GM12891 (cell line): ENCODE measurements at regions not wholly inside any gene's neighbourhood (a gene's known extent, or its start where the extent isn't known, plus 50 kb on each side); places are given as distances from the start of the nearest gene placed in this dataset.

Experiments
- PAX5 ChIP-seq: IDR thresholded peaks from 2 replicates; pipeline ENCODE4 v1.6.1; 2011; ENCODE audit warnings: low read length, moderate library complexity, mild to moderate bottlenecking; ENCODE audit not compliant: insufficient read depth, severe bottlenecking
- POLR2A ChIP-seq: IDR thresholded peaks from 2 replicates; pipeline ENCODE4 v1.6.1; 2011; ENCODE audit warnings: low read depth, low read length, control low read depth
- POLR2AphosphoS5 ChIP-seq: IDR thresholded peaks from 2 replicates; pipeline ENCODE4 v1.6.1; 2011; ENCODE audit warnings: low read depth, low read length, control low read depth
- POU2F2 ChIP-seq: IDR thresholded peaks from 2 replicates; pipeline ENCODE4 v1.6.1; 2011; ENCODE audit warnings: low read depth, mild to moderate bottlenecking, control low read depth, low read length, moderate library complexity
- SPI1 ChIP-seq: IDR thresholded peaks from 2 replicates; pipeline ENCODE4 v1.6.1; 2011; ENCODE audit warnings: low read depth, low read length, control low read depth
- TAF1 ChIP-seq: IDR thresholded peaks from 2 replicates; pipeline ENCODE4 v1.6.1; 2011; ENCODE audit warnings: low read depth, low read length, control low read depth

DNA sequence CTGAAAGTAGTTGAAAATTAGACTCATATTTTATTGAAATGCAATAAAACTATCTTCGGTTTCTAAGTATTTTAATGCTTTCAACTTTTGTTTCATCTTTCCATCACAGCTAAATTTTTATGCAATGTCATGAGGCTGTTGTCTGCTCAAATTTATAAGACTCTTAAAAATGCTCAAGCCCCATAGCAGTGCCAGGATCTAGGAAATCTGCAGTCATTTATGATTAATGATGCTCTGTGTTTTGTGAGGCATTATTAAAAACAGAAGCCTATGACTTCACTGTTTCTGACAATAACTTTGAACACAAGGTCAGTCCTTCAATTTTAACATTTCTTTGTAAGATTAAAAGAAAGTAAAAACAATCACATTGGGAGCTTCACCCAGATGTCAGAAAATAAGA lies 112.5 kb downstream of the ALX1 start:
- no peak for TF ChIP-seq POLR2AphosphoS5
- no peak for TF ChIP-seq SPI1
- no peak for TF ChIP-seq POLR2A
- no peak for TF ChIP-seq TAF1
- TF ChIP-seq POU2F2, result no peak
- no peak for TF ChIP-seq PAX5
